HCT116 (cell line): ENCODE measurements at regions not wholly inside any gene's neighbourhood (a gene's known extent, or its start where the extent isn't known, plus 50 kb on each side); places are given as distances from the start of the nearest gene placed in this dataset.

Experiments used
- POLR2AphosphoS5 ChIP-seq: IDR thresholded peaks from 2 replicates; pipeline ENCODE4 v1.6.1; 2011; ENCODE audit warnings: mild to moderate bottlenecking, low read depth, low read length, moderate library complexity
- YY1 ChIP-seq: IDR thresholded peaks from 2 replicates; pipeline ENCODE4 v1.6.1; 2011; ENCODE audit warnings: low read length, low read depth, moderate library complexity, mild to moderate bottlenecking; ENCODE audit not compliant: insufficient replicate concordance; ENCODE audit errors: extremely low read depth
- TF ChIP-seq, protein P1 (sequence below), 3 experiments: fragments of 200-600 bp in 1 of 3; sonication (generic) in 1 of 3; IDR thresholded peaks in 2 of 3; conservative IDR thresholded peaks in 1 of 3; 2 replicates each; pipeline ENCODE4 v1.5.1; 2012 to 2017; ENCODE audit warnings: low read depth in 2 of 3, low read length in 2 of 3, antibody characterized with exemption in 1 of 3, borderline replicate concordance in 1 of 3, control low read depth in 1 of 3, mild to moderate bottlenecking in 1 of 3, mixed read lengths in 1 of 3, mixed run types in 1 of 3, moderate library complexity in 1 of 3; ENCODE audit not compliant: insufficient read depth in 1 of 3

DNA sequence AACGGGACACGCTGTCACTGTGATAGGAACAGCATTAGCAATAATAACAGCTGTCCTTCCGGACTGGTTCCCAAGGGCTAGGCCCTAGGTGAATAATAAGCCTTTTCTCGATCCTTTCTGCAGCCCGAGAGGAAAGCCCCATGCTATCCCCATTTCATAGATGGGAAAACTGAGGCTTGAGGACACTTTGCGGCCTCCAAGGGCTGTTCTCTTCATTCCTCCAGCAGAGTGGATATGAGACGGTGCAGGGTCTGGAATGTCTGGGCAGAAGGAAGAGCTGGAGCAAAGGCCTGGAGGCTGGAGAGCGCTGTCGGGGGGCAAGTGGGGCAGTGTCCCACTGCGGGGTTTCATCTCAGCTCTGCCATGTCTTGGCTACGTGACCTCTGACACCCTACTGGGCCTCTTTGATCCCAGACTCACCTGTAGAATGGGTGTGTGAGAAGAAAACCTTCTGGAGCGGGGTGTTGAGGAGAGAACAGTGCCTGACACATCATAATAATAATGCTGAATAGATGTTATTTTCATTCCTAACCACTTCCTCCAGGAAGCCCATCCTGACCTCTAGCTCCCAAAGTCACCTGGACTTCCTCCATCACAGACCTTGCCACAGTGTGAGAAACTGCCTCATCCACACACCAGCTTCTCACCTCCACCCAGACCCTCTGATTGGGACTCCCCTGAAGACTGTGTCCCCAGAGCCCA, 74.8 kb downstream of the CEBPB start:
- no peak for TF ChIP-seq POLR2AphosphoS5
- TF ChIP-seq, protein P1, sequence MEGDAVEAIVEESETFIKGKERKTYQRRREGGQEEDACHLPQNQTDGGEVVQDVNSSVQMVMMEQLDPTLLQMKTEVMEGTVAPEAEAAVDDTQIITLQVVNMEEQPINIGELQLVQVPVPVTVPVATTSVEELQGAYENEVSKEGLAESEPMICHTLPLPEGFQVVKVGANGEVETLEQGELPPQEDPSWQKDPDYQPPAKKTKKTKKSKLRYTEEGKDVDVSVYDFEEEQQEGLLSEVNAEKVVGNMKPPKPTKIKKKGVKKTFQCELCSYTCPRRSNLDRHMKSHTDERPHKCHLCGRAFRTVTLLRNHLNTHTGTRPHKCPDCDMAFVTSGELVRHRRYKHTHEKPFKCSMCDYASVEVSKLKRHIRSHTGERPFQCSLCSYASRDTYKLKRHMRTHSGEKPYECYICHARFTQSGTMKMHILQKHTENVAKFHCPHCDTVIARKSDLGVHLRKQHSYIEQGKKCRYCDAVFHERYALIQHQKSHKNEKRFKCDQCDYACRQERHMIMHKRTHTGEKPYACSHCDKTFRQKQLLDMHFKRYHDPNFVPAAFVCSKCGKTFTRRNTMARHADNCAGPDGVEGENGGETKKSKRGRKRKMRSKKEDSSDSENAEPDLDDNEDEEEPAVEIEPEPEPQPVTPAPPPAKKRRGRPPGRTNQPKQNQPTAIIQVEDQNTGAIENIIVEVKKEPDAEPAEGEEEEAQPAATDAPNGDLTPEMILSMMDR (IDR thresholded peaks at IDR 0.05 in 2 of 3, conservative IDR thresholded peaks at IDR 0.05 in 1 of 3; ENCODE audit: borderline replicate concordance in 1 of 3, insufficient read depth in 1 of 3, low read depth in 2 of 3, low read length in 2 of 3): no peak
- TF ChIP-seq YY1: no peak
